Gastroesophageal sphincter (tissue), 3 donors: ENCODE measurements at regions not wholly inside any gene's neighbourhood (a gene's known extent, or its start where the extent isn't known, plus 50 kb on each side); places are given as distances from the start of the nearest gene placed in this dataset.

Experiments
- POLR2AphosphoS5 ChIP-seq: sonication (generic); formaldehyde crosslinking; IDR thresholded peaks from one replicate; pipeline ENCODE4 v1.6.1; 2017; ENCODE audit warnings: antibody characterized with exemption
- TF ChIP-seq, protein P1 (sequence below), 4 experiments: fragments of 200-600 bp in 2 of 4; fragments of 450-650 bp in 2 of 4; sonication (generic) in 1 of 4; IDR thresholded peaks; one replicate each; pipeline ENCODE4 v1.5.1; 2017 to 2019; ENCODE audit warnings: antibody characterized with exemption in 4 of 4, mild to moderate bottlenecking in 2 of 4, moderate library complexity in 2 of 4

DNA sequence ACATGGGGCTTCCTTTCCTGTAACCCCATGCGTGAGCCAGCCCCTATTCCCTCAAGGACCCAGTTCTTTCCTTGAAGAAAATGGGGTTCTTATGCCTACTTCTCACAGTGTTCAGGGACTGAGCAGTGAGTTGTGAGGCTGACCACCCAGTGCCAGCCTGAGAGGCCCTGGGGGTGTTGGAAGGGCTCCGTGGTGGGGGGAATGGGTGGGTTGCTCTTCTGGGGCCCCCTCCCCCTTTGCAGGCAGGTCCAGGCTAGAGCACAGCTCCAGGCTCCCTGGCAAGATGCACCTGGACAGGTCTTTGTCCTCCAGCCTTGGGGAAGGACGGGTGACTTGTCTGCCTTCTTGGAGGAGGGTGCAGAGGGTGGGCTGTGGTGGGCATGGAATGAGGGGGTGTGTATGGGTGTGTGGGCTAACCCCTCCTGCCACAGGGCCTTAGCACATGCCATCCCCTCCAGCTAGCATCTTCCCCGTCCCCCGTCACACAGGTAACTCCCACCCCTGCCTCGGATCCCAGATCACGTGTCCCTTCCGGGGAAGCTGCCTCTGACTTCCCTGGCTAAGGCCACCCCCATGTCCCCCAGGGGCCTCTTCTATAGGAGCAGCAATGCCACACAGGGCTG lies 64.6 kb downstream of the MYEOV start:
- TF ChIP-seq, protein P1, sequence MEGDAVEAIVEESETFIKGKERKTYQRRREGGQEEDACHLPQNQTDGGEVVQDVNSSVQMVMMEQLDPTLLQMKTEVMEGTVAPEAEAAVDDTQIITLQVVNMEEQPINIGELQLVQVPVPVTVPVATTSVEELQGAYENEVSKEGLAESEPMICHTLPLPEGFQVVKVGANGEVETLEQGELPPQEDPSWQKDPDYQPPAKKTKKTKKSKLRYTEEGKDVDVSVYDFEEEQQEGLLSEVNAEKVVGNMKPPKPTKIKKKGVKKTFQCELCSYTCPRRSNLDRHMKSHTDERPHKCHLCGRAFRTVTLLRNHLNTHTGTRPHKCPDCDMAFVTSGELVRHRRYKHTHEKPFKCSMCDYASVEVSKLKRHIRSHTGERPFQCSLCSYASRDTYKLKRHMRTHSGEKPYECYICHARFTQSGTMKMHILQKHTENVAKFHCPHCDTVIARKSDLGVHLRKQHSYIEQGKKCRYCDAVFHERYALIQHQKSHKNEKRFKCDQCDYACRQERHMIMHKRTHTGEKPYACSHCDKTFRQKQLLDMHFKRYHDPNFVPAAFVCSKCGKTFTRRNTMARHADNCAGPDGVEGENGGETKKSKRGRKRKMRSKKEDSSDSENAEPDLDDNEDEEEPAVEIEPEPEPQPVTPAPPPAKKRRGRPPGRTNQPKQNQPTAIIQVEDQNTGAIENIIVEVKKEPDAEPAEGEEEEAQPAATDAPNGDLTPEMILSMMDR (IDR thresholded peaks at IDR 0.05) = no peak
- TF ChIP-seq POLR2AphosphoS5 = no peak
